ENCODE measurements at regions not wholly inside any gene's neighbourhood (a gene's known extent, or its start where the extent isn't known, plus 50 kb on each side); places are given as distances from the start of the nearest gene placed in this dataset.
"Not testable (repeated sequence)": the region's sequence is repeated elsewhere in the genome, so short reads cannot be mapped to it uniquely, and the experiment has no call there.

DNA sequence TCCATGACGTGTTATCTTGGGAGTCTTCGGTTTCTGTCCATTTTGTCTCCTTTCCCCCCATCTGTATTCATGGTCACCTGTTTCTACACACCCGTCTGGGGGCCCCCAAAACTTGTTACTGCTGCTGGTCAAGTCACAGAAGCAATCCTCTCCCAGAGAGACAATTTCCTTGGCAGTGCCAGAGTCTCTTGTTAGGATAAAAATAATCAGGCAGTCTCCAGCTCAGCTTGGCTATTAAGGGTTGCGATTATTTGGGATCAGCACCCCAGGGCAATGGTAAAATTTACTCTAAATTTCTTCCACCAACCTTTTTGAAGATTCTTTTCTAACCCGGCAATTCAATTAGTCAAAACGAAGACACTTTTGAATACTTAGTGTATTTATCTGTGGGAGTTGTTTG is 229.1 kb upstream of the JARID2 start:
- no peak for DNase-seq

DNA sequence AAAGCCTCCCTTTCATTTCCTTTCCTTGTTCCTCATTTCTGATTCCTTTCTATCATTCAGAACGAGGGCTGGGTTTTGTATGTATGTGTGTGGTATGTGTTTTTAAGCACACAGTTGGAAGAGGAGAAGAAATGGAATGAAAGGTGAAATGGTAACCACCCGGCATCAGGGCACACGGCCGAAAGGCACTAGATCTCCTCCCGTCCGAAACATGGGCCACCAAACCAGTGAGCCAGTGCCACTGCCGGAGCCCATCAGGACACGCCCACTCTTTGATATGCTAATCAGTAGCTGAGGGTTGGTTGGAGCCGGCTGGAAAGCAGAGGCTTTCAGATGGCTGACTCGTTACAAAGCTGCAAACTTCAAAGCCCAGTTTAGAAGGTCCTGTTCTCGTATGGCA is 228.6 kb upstream of the JARID2 start:
- DNase-seq: peak in 16 of 58 donors; percentile 1 to 15 (median 3)

DNA sequence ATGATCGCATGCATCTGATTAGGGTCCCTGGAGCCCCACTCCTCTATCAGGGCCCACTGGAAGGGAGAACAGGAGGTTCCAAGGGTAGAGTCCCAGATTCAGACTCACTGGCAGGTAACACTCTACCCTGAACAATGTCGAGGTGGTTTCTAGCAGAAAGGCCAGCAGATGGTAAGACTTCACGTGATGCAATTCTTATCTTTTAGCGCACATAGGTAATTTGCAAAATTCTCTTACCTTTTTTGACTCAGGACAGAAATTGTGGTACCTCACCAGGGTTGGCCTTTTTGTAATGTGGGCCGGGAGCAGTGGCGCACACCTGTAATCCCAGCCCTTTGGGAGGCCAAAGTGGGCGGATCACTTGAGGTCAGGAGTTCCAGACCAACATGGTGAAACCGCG is 228.1 kb upstream of the JARID2 start:
- no peak for DNase-seq

DNA sequence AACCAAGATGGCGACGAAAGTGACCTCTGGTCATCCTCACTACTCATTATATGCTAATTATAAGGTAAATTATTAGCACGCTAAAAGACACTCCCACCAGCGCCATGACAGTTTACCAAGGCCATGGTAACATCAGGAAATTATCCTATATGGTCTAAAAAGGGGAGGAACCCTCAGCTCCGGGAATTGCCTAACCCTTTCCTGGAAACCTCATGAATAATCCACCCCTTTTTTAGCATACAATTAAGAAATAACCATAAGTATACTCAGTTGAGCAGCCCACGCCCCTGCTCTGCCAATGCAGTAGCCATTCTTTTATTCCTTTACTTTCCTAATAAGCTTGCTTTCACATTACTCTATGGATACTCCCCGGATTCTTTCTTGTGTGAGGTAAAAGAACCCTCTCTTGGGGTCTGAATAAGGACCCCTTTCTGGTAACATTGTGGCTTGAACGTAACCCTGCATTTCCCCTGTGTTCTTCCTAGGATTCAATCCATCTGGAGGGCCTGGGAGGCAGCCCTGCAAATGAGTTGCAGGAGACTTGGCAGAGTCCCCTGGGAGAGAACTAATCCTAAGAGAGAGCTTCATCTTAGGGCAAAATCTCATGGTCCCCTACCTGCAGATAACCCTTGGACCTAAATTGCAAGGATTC is 225.6 kb upstream of the JARID2 start:
- DNase-seq: no peak

DNA sequence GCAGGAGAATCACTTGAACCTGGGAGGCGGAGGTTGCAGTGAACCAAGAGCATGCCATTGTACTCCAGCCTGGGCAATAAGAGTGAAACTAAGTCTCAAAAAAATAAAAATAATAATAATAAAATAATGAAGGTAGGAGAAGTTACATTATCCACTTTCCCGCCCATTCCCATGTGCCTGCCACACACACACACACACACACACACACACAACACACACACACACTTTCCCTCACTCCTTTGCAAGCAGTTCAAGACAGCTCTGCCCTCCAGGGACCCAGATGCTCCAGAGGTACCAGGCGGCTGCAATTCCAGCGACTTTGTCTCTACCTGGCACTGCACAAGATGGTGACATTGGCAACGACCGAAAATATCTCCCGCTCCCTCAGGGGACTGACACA is 224.8 kb upstream of the JARID2 start:
- DNase-seq: no peak

DNA sequence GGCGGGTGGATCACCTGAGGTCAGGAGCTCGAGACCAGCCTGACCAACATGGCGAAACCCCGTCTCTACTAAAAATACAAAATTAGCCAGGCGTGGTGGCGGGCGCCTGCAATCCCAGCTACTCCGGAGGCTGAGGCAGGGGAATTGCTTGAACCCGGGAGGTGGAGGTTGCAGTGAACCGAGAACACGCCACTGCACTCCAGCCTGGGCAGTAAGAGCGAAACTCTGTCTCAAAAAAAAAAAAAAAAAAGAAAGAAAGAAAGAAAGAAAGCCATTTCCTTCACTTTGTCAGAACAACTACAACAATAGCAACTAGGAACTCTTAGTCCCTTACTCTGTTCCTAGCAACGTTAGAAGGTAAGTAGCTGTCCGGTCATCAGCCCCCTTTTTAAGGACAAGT is 222.9 kb upstream of the JARID2 start:
- not testable (repeated sequence) for DNase-seq

DNA sequence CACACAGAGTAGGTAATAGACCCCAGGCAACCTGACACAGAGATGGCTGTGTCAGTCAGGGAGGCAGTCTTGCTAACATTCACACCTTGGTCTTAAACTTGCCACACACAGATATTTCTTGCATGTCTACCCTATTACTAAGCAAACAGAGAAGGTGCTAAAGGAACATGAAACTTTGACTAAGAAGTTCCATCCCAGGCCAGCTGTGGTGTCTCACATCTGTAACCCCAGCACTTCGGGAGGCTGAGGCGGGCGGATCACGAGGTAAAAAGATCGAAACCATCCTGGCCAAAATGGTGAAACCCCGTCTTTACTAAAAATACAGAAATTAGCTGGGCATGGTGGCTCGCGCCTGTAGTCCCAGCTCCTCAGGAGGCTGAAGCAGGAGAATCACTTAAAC is 222.4 kb upstream of the JARID2 start:
- DNase-seq: no peak

DNA sequence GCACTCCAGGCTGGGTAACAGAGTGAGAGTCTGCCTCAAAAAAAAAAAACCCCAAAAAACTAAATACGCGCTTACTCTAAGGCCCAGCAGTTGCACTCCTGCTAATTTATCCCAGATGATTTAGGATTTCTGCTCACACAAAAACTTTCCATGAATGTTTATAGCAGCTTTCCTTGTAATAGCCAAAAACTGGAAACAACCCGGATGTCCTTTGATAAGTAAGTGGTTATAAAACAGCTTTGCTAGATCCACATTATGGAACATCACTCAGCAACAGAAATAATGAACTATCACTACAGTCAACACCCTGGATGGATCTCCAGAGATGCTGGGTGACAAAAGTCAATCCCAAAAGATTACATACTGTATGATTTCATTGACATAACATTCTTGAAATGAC is 220.4 kb upstream of the JARID2 start:
- DNase-seq: no peak

DNA sequence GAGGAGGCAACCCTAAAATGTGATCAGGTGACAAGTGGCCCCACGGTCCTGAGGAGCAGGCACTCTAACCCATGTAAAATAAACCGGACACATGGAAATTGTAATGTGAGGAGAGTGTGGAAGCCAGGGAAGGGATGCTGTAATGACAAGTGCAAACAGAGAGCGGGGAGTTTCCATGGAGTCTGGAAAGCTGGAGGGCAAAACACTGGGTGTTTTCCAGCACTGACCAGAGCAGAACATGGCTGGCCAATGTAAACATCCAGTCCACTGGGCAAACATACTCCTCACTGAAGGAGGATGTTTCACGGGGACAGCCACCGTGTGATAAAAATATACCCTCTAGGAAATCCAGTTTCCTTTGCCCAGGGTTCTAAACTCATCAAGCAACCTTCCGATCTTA is 219.0 kb upstream of the JARID2 start:
- DNase-seq: no peak

DNA sequence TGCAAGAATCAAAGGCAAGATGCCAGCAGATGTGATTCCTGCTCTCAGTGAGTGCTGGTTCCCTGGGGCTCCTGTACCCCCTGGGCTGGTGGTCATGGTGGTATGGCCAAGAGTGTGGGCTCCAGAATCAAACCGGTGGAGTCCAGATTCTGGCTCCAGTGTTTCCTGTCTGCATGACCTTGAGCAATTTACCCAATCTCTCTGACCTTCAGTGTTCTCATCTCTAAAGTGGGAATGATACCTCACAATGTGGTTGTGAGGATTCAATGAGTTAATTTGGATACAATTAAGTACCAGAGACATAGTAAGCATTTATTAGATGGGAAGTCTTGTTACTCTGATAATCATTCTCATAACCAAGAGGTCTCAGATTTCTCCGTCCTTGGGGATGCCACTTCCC is 218.4 kb upstream of the JARID2 start:
- DNase-seq: no peak

DNA sequence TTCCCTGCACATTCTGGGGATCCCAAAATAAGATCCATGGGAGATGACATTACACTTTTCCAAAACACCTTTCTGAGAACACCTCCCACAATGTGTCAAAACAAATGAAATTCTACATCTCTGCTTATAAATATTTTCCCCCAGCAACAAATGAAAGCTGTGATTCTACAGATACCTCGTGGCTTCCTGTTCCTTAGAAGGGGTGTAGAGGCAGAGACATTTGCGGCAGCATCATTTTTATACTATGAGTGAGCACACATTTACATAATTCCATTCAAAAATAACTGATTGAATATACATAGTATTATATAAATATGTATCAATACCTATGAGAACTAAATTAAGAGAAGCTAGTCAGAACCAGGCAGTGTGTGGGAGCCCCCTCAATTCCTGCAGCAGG is 213.9 kb upstream of the JARID2 start:
- DNase-seq: no peak

DNA sequence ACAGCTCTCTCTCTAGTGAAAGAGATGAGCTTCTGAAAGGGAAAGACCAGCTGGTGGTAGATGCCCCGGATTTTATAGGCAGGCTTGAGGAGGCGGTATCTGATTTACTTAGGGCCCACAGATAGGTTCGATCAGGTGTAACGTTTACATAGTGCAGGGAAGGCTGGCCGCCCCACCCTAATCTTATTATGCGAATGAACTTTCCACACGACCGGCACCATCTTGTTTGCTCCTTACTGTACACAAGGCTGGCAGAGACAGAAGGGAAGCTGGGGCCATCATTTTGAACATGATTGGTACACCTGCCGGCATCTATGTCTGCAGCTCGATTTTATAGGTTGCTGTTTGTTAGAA is 212.0 kb upstream of the JARID2 start:
- DNase-seq: no peak

DNA sequence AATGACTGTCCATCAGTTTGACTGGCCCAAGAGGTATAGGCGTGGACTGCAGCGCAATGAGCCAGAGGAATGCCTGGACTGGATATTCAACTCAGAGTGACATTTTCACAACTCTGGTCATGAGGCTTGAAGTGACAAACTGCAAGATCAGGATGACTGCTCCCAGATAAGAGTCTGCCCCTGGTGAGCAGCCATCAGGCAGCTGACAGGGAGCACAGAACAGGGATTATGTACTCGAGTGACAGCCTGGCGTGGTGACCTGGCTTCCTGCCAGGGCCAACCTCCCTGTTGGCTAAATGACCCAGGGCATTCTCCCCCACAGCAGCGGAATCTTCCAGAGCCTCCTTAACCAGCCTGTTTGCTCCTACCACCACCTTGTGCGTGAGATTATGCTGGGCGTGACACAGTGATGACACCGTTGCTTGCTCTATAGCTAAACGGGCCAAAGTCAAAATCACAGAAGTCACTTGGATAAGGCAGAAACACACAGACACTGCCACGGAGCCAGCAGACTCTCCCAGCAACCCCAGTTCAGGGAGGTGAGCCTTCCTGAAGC is 209.1 kb upstream of the JARID2 start:
- peak in 31 of 58 donors; percentile 1 to 87 (median 17) for DNase-seq

DNA sequence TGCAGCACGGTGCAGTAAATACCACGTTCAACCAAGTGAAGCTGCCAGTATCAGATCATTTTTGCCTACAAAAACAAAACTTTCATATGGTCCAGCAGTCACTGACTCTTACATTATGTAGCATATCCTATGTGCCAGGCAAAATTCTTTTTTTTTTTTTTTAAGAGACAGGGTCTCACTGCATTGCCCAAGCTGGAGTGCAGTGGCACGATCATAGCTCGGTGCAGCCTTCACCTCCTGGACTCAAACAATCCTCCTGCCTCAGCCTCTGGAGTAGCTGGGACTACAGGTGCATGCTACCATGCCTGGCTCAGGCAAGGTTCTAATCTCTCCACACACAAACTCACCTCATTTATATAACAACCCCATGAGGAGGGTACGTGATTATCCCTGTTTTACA is 208.6 kb upstream of the JARID2 start:
- DNase-seq: no peak

DNA sequence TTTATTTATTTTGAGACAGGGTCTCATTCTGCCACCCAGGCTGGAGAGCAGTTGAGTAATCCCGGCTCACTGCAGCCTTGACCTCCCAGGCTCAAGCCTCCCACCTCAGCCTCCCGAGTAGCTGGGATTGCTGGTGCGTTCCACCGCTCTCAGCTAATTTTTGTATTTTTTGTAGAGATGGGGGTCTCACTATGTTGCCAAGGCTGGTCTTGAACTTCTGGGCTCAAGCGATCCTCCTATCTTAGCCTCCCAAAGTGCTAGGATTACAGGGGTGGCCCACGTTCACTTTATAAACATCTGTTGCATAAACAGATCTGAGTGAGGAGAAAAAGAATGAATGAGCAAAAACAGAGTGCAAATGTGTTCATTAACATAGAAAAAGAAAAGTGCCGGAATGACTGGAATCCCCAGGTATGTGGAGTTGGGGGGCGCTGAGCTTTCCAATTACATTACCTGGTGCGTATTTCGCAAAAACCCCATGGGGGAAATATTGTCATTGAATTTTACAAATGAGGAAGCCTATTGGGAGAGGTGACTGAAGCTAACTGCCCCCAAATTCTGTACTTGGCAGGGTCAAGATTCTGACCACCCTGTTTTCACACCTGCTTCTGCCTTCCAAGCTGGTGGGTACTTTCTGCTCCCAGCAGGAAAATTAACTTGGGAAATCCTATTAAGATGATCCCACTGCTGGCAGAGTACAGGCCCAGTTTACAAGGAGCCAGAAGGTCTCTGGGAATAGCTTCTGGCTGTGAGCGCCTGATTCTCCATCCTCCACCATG is 207.7 kb upstream of the JARID2 start:
- DNase-seq: no peak

DNA sequence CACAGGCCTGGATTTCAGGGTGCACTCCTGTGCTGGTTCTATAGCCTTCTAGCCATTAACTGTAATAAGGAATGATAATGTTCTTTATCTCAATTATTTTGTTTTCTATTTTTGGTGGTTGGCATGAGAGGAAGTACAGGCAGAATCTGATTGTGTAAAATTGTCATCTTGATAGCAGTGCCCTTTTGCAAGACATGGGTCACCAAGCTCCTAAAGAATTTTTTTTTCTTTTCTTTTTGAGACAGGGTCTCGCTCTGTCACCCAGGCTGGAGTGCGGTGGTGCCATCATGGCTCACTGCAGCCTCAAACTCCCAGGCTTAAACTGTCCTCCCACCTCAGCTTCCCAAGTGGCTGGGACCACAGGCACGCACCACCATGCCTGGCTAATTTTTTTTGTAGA is 206.7 kb upstream of the JARID2 start:
- no peak for DNase-seq

DNA sequence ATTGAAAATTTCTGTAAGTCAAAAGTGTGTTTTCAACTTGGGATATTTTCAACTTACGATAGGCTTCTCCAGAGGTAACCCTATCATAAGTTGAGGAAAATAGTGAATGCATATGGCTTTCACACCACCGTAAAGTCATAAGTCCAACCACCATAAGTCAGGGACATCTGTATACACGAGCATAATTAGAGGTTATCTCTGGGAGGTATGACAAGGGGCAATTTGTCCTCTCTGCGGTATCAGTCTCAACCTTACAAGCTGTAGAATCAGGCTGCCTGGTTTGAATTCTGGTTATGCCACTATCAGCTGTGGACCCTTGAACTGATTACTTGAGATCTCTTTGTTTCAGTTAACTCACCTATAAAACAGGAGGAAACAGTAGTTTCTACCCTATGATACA is 202.9 kb upstream of the JARID2 start:
- no peak for DNase-seq

DNA sequence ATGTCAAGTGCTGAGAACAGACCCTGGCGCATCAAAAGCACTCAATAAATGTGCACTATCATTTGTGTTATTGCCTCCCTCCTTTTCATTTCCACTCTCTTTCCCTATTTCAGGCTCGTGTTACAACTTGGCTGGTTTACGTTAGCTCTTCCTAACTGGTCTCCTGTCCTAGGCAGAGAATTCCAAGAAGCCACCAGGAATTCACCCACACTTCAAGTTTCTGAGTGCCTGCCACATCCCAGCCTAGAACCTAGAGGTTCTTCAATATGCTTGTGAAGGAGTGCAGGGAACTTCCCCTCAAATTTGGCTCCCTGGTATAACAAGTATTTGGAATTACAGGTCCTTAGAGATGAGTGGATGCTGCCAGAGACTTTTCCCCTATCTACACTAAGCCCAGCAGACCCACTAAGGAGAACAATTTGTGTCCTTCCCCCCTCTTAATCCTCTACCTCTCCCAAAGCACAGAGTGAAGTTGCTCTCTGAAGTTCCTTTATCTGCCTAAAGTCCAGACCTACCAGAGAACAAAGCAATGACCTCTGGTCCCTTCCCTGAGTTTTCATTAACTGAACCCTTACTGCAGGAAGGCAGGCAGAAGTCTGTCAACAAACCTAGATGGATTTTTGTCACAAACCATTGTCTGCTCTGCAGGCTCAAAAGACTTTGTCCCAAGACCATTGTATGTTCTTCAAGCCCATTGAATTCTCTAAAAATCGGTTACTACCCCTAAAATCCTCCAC is 201.6 kb upstream of the JARID2 start:
- DNase-seq: no peak

DNA sequence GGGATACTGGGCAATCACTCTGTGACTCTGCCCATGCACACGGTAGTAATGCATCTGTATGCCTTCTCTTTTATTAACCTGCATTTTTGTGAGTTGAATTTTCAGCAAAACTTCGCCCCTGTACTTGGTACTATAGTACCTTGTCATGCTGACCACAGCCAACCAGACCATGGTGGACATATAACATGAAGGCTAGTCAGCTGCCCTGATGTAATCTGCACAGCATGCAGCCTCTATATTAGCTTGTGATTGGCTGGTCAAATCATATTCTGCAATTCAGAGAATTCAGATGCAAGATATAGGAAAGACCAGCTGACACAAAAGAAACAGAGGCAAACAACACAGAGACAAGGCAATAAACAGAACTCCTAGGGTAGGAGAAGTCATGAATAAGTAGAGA is 200.9 kb upstream of the JARID2 start:
- no peak for DNase-seq

DNA sequence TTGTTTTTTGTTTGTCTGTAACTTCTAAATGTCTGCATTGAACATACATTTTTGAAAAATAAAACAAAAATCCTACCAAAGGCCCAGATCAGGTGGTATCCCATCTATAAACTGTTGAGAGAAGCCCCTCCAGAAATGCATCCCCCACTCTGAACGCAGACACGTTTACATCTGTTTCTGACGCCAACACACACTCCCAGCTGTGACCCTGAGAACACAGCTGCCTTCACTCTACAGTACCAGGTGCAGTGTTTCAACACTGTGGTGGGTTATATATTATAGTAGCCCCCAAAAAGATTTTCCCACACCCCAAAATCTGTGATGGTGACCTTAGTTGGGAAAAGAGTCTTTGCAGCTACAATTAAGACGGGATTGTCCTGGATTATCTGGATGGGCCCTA is 199.1 kb upstream of the JARID2 start:
- DNase-seq: no peak

DNA sequence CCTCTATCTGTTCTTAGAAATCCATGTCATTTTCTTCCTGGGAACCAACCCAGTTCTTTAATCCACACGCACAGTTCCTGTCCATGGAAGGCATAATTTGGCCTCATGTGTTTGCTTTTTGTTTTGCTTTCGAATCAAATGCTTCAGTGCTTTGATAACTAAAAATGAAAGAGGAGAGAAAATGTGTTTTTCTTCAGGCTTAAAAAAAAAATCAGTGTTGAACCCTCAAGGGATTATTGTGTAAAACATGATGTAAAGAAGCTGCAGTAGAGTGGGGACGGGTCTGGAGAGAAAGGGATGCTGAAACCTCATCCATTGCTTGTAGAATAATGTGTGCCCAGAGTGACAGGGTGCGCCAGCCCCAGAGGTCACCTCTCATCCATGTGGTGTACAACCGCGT is 197.5 kb upstream of the JARID2 start:
- no peak for DNase-seq
